ENCODE measurements at regions not wholly inside any gene's neighbourhood (a gene's known extent, or its start where the extent isn't known, plus 50 kb on each side); places are given as distances from the start of the nearest gene placed in this dataset.
"Not testable (repeated sequence)": the region's sequence is repeated elsewhere in the genome, so short reads cannot be mapped to it uniquely, and the experiment has no call there.

GRCh38 chr9:88628811-88629210, 93.8 kb downstream of the NXNL2 start:
- DNase-seq (ENCODE audit: low read depth): no peak
- H3K4me3 ChIP-seq (ENCODE audit: control insufficient read depth, low read depth, low read length): no peak overlapping the region
- TF ChIP-seq CTCF (IDR thresholded peaks at IDR 0.05; ENCODE audit: control insufficient read depth, insufficient read depth, low read depth, low read length, missing control alignments): no peak

- DNase-seq (ENCODE audit: low read depth): not testable (repeated sequence)
These were observed 95.6 kb downstream of the NXNL2 start for GRCh38 chr9:88630574-88630973.

GRCh38 chr9:88635151-88635550, 100.2 kb downstream of the NXNL2 start:
- no peak for DNase-seq (ENCODE audit: low read depth)
- TF ChIP-seq CTCF (IDR thresholded peaks at IDR 0.05; ENCODE audit: control insufficient read depth, insufficient read depth, low read depth, low read length, missing control alignments): no peak
- H3K4me3 ChIP-seq (ENCODE audit: control insufficient read depth, low read depth, low read length): no peak overlapping the region

More at GRCh38 chr9:88630574-88630973, 95.6 kb downstream of the NXNL2 start:
- H3K4me3 ChIP-seq (ENCODE audit: control insufficient read depth, low read depth, low read length): not testable (repeated sequence)

- DNase-seq (ENCODE audit: low read depth): no peak
- TF ChIP-seq CTCF (IDR thresholded peaks at IDR 0.05; ENCODE audit: control insufficient read depth, insufficient read depth, low read depth, low read length, missing control alignments): no peak
These were observed 106.7 kb downstream of the NXNL2 start for GRCh38 chr9:88641456-88642240.

GRCh38 chr9:88642336-88642735, 107.4 kb downstream of the NXNL2 start:
- no peak for TF ChIP-seq CTCF (IDR thresholded peaks at IDR 0.05; ENCODE audit: control insufficient read depth, insufficient read depth, low read depth, low read length, missing control alignments)
- no peak for DNase-seq (ENCODE audit: low read depth)
- H3K4me3 ChIP-seq (ENCODE audit: control insufficient read depth, low read depth, low read length): no peak overlapping the region

More at GRCh38 chr9:88641456-88642240, 106.7 kb downstream of the NXNL2 start:
- H3K4me3 ChIP-seq (ENCODE audit: control insufficient read depth, low read depth, low read length): no peak overlapping the region

- no peak for TF ChIP-seq CTCF (IDR thresholded peaks at IDR 0.05; ENCODE audit: control insufficient read depth, insufficient read depth, low read depth, low read length, missing control alignments)
- H3K4me3 ChIP-seq (ENCODE audit: control insufficient read depth, low read depth, low read length): no peak overlapping the region
- DNase-seq (ENCODE audit: low read depth): no peak
These were observed 109.0 kb downstream of the NXNL2 start for GRCh38 chr9:88643931-88644330.

- TF ChIP-seq CTCF (IDR thresholded peaks at IDR 0.05; ENCODE audit: control insufficient read depth, insufficient read depth, low read depth, low read length, missing control alignments): no peak
- DNase-seq (ENCODE audit: low read depth): no peak
- no peak overlapping the region for H3K4me3 ChIP-seq (ENCODE audit: control insufficient read depth, low read depth, low read length)
These were observed 110.3 kb downstream of the NXNL2 start for GRCh38 chr9:88645172-88645878.

All from AG09309 (cell line).